K562 (cell line): ENCODE measurements at regions not wholly inside any gene's neighbourhood (a gene's known extent, or its start where the extent isn't known, plus 50 kb on each side); places are given as distances from the start of the nearest gene placed in this dataset.
A peak's percentile ranks its signal among the peaks of the same experiment; 100 is the strongest.

Experiments used
- ADNP ChIP-seq: fragments of 200-800 bp; sonication (Bioruptor generic); IDR thresholded peaks from 2 replicates; pipeline ENCODE4 v1.6.1; 2016; ENCODE audit warnings: missing genetic modification characterization, missing compliant biosample characterization
- CEBPG ChIP-seq, 3 experiments: fragments of 200-800 bp in 1 of 3; sonication (Bioruptor generic) in 1 of 3; sonication (generic) in 1 of 3; formaldehyde crosslinking in 1 of 3; IDR thresholded peaks in 2 of 3; conservative IDR thresholded peaks in 1 of 3; 2 replicates each; pipeline versions ENCODE4 v1.6.1 to v1.8.0; 2016 to 2022; ENCODE audit warnings: missing compliant biosample characterization in 2 of 3, missing genetic modification characterization in 2 of 3, mild to moderate bottlenecking in 1 of 3, missing genetic modification reagents in 1 of 3
- CTCFL ChIP-seq: IDR thresholded peaks from 2 replicates; pipeline ENCODE4 v1.6.1; 2011; ENCODE audit warnings: borderline replicate concordance, low read depth, mild to moderate bottlenecking, moderate library complexity, low read length; ENCODE audit not compliant: insufficient read depth, poor library complexity, severe bottlenecking
- E2F1 ChIP-seq: sonication (generic); formaldehyde crosslinking; IDR thresholded peaks from 2 replicates; pipeline ENCODE4 v1.8.1; 2023; ENCODE audit warnings: mild to moderate bottlenecking, missing genetic modification reagents, moderate library complexity
- EP300 ChIP-seq: IDR thresholded peaks from 2 replicates; pipeline ENCODE4 v1.6.1; 2012; ENCODE audit warnings: low read length, improper control_type of control experiment
- FOXA1 ChIP-seq: fragments of 450-650 bp; IDR thresholded peaks from 2 replicates; pipeline ENCODE4 v1.6.1; 2016; ENCODE audit warnings: mild to moderate bottlenecking, borderline replicate concordance
- ID3 ChIP-seq, 2 experiments: fragments of 250-450 bp in 1 of 2; fragments of 450-650 bp in 1 of 2; sonication (Bioruptor Pico) in 1 of 2; IDR thresholded peaks; 2 replicates each; pipeline versions ENCODE4 v1.6.1 to v1.8.0; 2016 to 2021; ENCODE audit warnings: mild to moderate bottlenecking in 2 of 2, moderate library complexity in 2 of 2, missing compliant biosample characterization in 1 of 2, missing genetic modification characterization in 1 of 2
- KAT8 ChIP-seq: fragments of 450-650 bp; IDR thresholded peaks from 2 replicates; pipeline ENCODE4 v1.6.1; 2016; ENCODE audit warnings: low read depth, mild to moderate bottlenecking
- MCM7 ChIP-seq, 2 experiments: fragments of 450-650 bp; IDR thresholded peaks; 2 replicates each; pipeline ENCODE4 v1.6.1; 2016 to 2018
- PHB ChIP-seq: fragments of 250-450 bp; sonication (Bioruptor Pico); IDR thresholded peaks from 2 replicates; pipeline ENCODE4 v1.5.0; 2021
- TF ChIP-seq, protein P1 (sequence below): fragments of 450-650 bp; formaldehyde crosslinking; IDR thresholded peaks from 2 replicates; pipeline ENCODE4 v1.4.0; 2022; ENCODE audit warnings: missing genetic modification characterization
- TF ChIP-seq, protein P2 (sequence below): fragments of 450-650 bp; IDR thresholded peaks from 2 replicates; pipeline ENCODE4 v1.6.1; 2014; ENCODE audit warnings: low read depth, mild to moderate bottlenecking, moderate library complexity, borderline replicate concordance
- TF ChIP-seq, protein P3 (sequence below): fragments of 250-450 bp; sonication (Bioruptor Pico); IDR thresholded peaks from 2 replicates; pipeline ENCODE4 v1.8.0; 2022; ENCODE audit warnings: inconsistent platforms
- TF ChIP-seq, protein P4 (sequence below): fragments of 450-650 bp; IDR thresholded peaks from 2 replicates; pipeline ENCODE4 v1.6.1; 2018; ENCODE audit warnings: mild to moderate bottlenecking, low read depth; ENCODE audit not compliant: partially characterized antibody

GRCh38 chr6:47362857-47363461 lies 53.3 kb upstream of the TNFRSF21 start (continued):
- TF ChIP-seq, protein P1, sequence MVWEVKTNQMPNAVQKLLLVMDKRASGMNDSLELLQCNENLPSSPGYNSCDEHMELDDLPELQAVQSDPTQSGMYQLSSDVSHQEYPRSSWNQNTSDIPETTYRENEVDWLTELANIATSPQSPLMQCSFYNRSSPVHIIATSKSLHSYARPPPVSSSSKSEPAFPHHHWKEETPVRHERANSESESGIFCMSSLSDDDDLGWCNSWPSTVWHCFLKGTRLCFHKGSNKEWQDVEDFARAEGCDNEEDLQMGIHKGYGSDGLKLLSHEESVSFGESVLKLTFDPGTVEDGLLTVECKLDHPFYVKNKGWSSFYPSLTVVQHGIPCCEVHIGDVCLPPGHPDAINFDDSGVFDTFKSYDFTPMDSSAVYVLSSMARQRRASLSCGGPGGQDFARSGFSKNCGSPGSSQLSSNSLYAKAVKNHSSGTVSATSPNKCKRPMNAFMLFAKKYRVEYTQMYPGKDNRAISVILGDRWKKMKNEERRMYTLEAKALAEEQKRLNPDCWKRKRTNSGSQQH (CRISPR knock-in tag): peak; percentile 76; the same call in 1 of the 2 replicates
- TF ChIP-seq ID3 (CRISPR knock-in tag; IDR thresholded peaks at IDR 0.05) (no peak), ID3 (tag; IDR thresholded peaks at IDR 0.05) (no peak), CEBPG (CRISPR knock-in tag; IDR thresholded peaks at IDR 0.05) (peak; percentile 78), CEBPG (tag; conservative IDR thresholded peaks at IDR 0.05 in 1 of 2, IDR thresholded peaks at IDR 0.05 in 1 of 2) (peak in 1 of 2 experiments; percentile 82; a peak in 2 of 4 replicates), FOXA1 (no peak), E2F1 (CRISPR knock-in tag) (no peak), MCM7 (IDR thresholded peaks at IDR 0.05) (no peak), KAT8 (no peak), PHB (CRISPR knock-in tag) (no peak), CTCFL (no peak), EP300 (peak; percentile 42; the same call in 1 of the 2 replicates), ADNP (no peak)
- TF ChIP-seq, protein P2, sequence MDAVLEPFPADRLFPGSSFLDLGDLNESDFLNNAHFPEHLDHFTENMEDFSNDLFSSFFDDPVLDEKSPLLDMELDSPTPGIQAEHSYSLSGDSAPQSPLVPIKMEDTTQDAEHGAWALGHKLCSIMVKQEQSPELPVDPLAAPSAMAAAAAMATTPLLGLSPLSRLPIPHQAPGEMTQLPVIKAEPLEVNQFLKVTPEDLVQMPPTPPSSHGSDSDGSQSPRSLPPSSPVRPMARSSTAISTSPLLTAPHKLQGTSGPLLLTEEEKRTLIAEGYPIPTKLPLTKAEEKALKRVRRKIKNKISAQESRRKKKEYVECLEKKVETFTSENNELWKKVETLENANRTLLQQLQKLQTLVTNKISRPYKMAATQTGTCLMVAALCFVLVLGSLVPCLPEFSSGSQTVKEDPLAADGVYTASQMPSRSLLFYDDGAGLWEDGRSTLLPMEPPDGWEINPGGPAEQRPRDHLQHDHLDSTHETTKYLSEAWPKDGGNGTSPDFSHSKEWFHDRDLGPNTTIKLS: 0 out of 2 replicates have a peak, but pooled peaks have one; percentile 22
- TF ChIP-seq, protein P3, sequence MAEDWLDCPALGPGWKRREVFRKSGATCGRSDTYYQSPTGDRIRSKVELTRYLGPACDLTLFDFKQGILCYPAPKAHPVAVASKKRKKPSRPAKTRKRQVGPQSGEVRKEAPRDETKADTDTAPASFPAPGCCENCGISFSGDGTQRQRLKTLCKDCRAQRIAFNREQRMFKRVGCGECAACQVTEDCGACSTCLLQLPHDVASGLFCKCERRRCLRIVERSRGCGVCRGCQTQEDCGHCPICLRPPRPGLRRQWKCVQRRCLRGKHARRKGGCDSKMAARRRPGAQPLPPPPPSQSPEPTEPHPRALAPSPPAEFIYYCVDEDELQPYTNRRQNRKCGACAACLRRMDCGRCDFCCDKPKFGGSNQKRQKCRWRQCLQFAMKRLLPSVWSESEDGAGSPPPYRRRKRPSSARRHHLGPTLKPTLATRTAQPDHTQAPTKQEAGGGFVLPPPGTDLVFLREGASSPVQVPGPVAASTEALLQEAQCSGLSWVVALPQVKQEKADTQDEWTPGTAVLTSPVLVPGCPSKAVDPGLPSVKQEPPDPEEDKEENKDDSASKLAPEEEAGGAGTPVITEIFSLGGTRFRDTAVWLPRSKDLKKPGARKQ: peak; percentile 16; the same call in 1 of the 2 replicates
- TF ChIP-seq, protein P4, sequence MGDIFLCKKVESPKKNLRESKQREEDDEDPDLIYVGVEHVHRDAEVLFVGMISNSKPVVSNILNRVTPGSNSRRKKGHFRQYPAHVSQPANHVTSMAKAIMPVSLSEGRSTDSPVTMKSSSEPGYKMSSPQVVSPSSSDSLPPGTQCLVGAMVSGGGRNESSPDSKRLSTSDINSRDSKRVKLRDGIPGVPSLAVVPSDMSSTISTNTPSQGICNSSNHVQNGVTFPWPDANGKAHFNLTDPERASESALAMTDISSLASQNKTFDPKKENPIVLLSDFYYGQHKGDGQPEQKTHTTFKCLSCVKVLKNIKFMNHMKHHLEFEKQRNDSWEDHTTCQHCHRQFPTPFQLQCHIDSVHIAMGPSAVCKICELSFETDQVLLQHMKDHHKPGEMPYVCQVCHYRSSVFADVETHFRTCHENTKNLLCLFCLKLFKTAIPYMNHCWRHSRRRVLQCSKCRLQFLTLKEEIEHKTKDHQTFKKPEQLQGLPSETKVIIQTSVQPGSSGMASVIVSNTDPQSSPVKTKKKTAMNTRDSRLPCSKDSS: no peak
